Memory B cell (primary cell): ENCODE measurements at regions not wholly inside any gene's neighbourhood (a gene's known extent, or its start where the extent isn't known, plus 50 kb on each side); places are given as distances from the start of the nearest gene placed in this dataset.
"Not testable (repeated sequence)": the region's sequence is repeated elsewhere in the genome, so short reads cannot be mapped to it uniquely, and the experiment has no call there.

Source experiments
- ATAC-seq: fragments of 150-1000 bp; cut with Tn5 transposase; 2 replicates; pipeline ENCODE4 v1.10.0; 2021; ENCODE audit warnings: low read depth, mild to moderate bottlenecking, moderate library complexity
- DNase-seq, 2 donors: peaks; one replicate each; pipeline ENCODE4 v3.0.0; 2022; ENCODE audit warnings: low spot score in 2 of 2
- H3K27ac Mint-ChIP-seq: one replicate; pipeline ENCODE4 v1.8.0; 2022; ENCODE audit warnings: mild to moderate bottlenecking, moderate library complexity, mixed read lengths
- H3K27me3 Mint-ChIP-seq: one replicate; pipeline ENCODE4 v1.8.0; 2022; ENCODE audit warnings: mixed read lengths
- H3K36me3 Mint-ChIP-seq: one replicate; pipeline ENCODE4 v1.8.0; 2022; ENCODE audit warnings: mild to moderate bottlenecking, mixed read lengths
- H3K4me1 Mint-ChIP-seq: one replicate; pipeline ENCODE4 v1.8.0; 2022; ENCODE audit warnings: mixed read lengths
- H3K4me3 Mint-ChIP-seq: one replicate; pipeline ENCODE4 v1.8.0; 2022; ENCODE audit warnings: mild to moderate bottlenecking, moderate library complexity, mixed read lengths
- H3K9me3 Mint-ChIP-seq: one replicate; pipeline ENCODE4 v1.8.0; 2022; ENCODE audit warnings: mixed read lengths

- Mint-ChIP-seq H3K27me3 (peaks cover 22% of the 10 kb centered on the region), H3K27ac (no peak overlapping the region), H3K9me3 (peaks cover 2% of the 10 kb centered on the region), H3K36me3 (no peaks in the 10 kb centered on the region), H3K4me3 (no peak overlapping the region), H3K4me1 (no peaks in the 10 kb centered on the region)
- DNase-seq (no peak), ATAC-seq (no peak)
Measured at GRCh38 chr1:55446351-55446750, 231.2 kb upstream of the USP24 start.

- Mint-ChIP-seq H3K36me3 (no peaks in the 10 kb centered on the region), H3K27ac (no peak overlapping the region), H3K9me3 (no peaks in the 10 kb centered on the region), H3K4me3 (no peak overlapping the region), H3K27me3 (peaks cover 19% of the 10 kb centered on the region), H3K4me1 (no peaks in the 10 kb centered on the region)
- DNase-seq (no peak), ATAC-seq (no peak)
Measured at GRCh38 chr1:55445416-55445815, 230.3 kb upstream of the USP24 start.

- H3K27me3 Mint-ChIP-seq = peaks cover 15% of the 10 kb centered on the region
- no peaks in the 10 kb centered on the region for H3K4me1 Mint-ChIP-seq
- DNase-seq = no peak
- H3K9me3 Mint-ChIP-seq = peaks cover 3% of the 10 kb centered on the region
- no peaks in the 10 kb centered on the region for H3K36me3 Mint-ChIP-seq
- ATAC-seq = no peak
- H3K27ac Mint-ChIP-seq = no peak overlapping the region
- no peak overlapping the region for H3K4me3 Mint-ChIP-seq
Measured at GRCh38 chr1:55444667-55445066, 229.5 kb upstream of the USP24 start.

GRCh38 chr1:55443175-55443915 is 228.2 kb upstream of the USP24 start:
- no peak for ATAC-seq
- peaks cover 15% of the 10 kb centered on the region for H3K27me3 Mint-ChIP-seq
- no peak overlapping the region for H3K27ac Mint-ChIP-seq
- H3K4me3 Mint-ChIP-seq = no peak overlapping the region
- DNase-seq = no peak
- H3K4me1 Mint-ChIP-seq = no peaks in the 10 kb centered on the region
- no peaks in the 10 kb centered on the region for H3K36me3 Mint-ChIP-seq
- H3K9me3 Mint-ChIP-seq = peaks cover 3% of the 10 kb centered on the region

- ATAC-seq = no peak
Measured at GRCh38 chr1:55441489-55441888, 226.3 kb upstream of the USP24 start.

GRCh38 chr1:55437692-55438091 is 222.5 kb upstream of the USP24 start:
- DNase-seq (no peak), ATAC-seq (no peak)
- no peak overlapping the region for H3K4me3 Mint-ChIP-seq
- no peaks in the 10 kb centered on the region for H3K4me1 Mint-ChIP-seq
- H3K9me3 Mint-ChIP-seq = peaks cover 3% of the 10 kb centered on the region
- no peak overlapping the region for H3K27ac Mint-ChIP-seq
- H3K27me3 Mint-ChIP-seq = peaks cover 3% of the 10 kb centered on the region
- no peaks in the 10 kb centered on the region for H3K36me3 Mint-ChIP-seq

More at GRCh38 chr1:55441489-55441888, 226.3 kb upstream of the USP24 start:
- Mint-ChIP-seq H3K4me1 (no peaks in the 10 kb centered on the region), H3K4me3 (no peak overlapping the region), H3K27me3 (peaks cover 12% of the 10 kb centered on the region), H3K27ac (no peak overlapping the region), H3K36me3 (no peaks in the 10 kb centered on the region), H3K9me3 (peaks cover 3% of the 10 kb centered on the region)
- no peak for DNase-seq

DNA sequence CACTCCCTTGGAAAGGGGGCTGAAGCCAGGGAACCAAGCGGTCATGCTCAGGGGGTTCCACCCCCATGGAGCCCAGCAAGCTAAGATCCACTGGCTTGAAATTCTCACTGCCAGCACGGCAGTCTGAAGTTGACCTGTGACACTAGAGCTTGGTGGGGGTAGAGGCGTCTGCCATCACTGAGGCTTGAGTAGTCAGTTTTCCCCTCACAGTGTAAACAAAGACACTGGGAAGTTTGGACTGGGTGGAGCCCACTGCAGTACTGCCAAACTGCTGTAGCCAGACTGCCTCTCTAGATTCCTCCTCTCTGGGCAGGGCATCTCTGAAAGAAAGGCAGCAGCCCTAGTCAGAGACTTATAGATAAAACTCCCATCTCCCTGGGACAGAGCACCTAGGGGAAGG is 215.6 kb upstream of the USP24 start:
- not testable (repeated sequence) for H3K4me3 Mint-ChIP-seq, H3K9me3 Mint-ChIP-seq, ATAC-seq

DNA sequence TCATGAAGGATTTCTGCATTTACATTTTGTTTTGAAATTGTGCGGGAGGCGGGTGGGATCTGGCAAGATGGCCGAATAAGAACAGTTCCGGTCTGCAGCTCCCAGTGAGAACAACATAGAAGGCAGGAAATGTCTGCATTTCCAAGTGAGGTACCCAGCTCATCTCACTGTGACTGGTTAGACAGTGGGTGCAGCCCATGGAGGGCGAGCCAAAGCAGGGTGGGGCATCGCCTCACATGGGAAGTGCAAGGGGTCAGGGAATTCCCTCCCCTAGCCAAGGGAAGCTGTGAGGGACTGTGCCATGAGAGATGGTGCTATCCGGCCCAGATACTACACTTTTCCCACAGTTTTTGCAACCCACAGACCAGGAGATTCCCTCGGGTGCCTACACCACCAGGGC is 215.0 kb upstream of the USP24 start:
- not testable (repeated sequence) for ATAC-seq, H3K4me1 Mint-ChIP-seq, DNase-seq, H3K27ac Mint-ChIP-seq, H3K36me3 Mint-ChIP-seq, H3K9me3 Mint-ChIP-seq, H3K4me3 Mint-ChIP-seq
- H3K27me3 Mint-ChIP-seq = peaks cover 22% of the 10 kb centered on the region

More for the DNA sequence above, 215.6 kb upstream of the USP24 start:
- not testable (repeated sequence) for H3K27ac Mint-ChIP-seq, H3K4me1 Mint-ChIP-seq, H3K36me3 Mint-ChIP-seq, DNase-seq
- peaks cover 22% of the 10 kb centered on the region for H3K27me3 Mint-ChIP-seq

DNA sequence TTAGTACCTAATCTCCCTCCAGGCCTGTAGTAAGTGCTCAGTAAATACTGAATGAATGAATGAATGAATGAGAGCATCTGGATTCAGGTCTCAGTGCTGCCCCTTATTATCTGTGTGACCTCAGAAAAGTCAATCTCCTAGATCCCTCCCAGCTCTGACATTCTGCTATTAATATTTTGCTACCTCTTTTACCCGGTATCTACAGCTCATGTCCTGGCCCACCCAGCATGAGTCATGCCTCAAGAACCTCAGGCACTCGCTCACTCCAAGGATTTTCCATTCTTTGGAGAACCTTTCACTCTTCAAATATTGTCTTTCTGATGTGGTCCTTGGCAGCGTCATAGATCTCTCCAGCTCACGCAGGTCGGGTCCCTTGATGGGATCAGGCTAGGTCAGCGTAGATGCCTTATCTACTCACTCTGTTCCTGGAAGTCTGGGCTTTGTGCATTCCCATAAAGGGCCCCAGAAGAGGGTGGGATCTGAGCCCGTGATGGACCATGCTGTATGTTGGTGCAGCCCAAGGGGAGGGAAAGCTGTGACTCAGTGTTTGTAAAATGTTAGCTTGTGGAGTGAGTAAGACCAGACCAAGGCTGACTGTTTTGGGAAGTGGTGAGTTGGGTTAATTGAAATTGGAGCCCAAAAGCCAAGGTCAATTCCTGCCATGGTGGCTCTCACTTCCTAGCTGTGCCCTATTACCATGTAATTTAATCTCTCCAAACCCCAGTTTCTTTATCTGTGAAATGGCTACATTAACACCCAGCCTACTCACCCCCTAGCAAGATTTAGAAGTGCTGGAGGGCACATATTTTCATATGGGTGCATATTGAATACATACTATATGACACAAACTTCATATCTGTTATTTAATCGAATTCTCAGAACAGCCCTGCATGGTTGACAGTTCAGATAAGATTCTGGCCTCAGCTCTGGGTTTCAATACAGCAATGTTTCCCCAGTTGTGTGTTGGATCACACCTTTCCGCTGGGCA is 214.1 kb upstream of the USP24 start:
- Mint-ChIP-seq H3K27me3 (peaks cover 25% of the 10 kb centered on the region), H3K9me3 (no peaks in the 10 kb centered on the region), H3K27ac (no peak overlapping the region), H3K36me3 (no peaks in the 10 kb centered on the region), H3K4me3 (no peak overlapping the region), H3K4me1 (peaks cover 2% of the 10 kb centered on the region)
- ATAC-seq (no peak), DNase-seq (no peak)

DNA sequence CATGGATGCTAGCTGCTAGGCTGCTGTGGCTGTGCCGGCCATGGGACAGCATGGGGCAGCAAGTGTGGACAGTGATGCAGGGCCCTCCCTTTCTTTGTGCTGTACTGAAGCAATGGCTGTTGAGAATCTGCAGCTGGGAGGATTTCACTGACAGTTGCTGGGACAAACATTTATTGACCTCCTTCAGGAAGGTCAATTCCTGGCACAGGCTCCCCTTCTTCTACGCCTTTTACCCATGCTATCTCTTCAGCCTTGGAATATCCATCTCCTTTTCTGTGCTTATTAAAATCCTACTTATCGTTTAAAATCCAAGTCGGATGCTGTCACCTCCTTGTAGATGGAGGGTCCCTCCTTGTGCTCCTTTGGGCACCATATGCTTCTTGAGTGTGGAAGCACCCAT is 213.1 kb upstream of the USP24 start:
- DNase-seq (no peak), ATAC-seq (no peak)
- Mint-ChIP-seq H3K4me1 (peaks cover 2% of the 10 kb centered on the region), H3K36me3 (no peaks in the 10 kb centered on the region), H3K27ac (no peak overlapping the region), H3K9me3 (no peaks in the 10 kb centered on the region), H3K4me3 (no peak overlapping the region), H3K27me3 (peaks cover 25% of the 10 kb centered on the region)

DNA sequence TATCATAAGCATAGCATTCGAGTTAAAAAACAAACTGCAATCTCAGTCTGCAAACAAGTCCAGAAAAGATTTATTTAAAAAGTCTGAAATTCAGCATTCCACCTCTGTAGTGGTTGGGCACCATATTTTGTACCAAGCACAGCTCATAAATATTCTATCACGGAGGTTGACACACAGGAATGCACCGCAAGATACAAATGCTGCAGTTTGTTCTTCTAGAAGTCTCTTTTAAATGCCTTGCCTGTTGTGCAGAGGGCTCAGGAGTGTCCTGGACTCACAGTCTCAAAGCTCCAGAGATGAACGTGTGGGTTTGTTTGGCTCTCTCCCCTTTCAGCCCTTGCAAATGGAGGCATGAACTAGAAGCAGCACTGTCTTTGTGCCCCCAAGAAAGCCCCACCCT is 212.4 kb upstream of the USP24 start:
- Mint-ChIP-seq H3K9me3 (no peaks in the 10 kb centered on the region), H3K27ac (no peak overlapping the region), H3K4me3 (no peak overlapping the region), H3K4me1 (peaks cover 2% of the 10 kb centered on the region), H3K36me3 (no peaks in the 10 kb centered on the region), H3K27me3 (peaks cover 25% of the 10 kb centered on the region)
- no peak for ATAC-seq
- no peak for DNase-seq

DNA sequence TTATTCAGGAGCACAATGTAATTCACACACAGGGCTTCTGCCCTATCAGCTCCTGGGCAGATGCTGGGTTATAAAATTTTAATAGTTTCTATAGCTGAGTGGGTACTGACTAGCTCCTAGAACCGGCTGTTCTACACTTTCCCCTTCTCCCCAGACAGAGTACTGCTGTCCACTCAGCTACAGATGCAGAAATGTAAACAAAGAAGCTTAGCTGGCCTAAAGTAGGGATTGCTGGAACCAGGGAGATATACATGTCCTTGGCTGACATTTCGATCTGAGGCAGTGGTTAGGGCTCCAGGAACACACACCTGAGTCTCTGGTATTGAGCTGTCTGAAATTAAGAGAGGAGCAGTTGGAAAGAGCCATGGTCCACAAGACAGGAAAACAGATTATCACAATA is 211.5 kb upstream of the USP24 start:
- H3K9me3 Mint-ChIP-seq = no peaks in the 10 kb centered on the region
- peaks cover 23% of the 10 kb centered on the region for H3K27me3 Mint-ChIP-seq
- no peak overlapping the region for H3K4me3 Mint-ChIP-seq
- no peaks in the 10 kb centered on the region for H3K36me3 Mint-ChIP-seq
- no peak for DNase-seq
- peaks cover 2% of the 10 kb centered on the region for H3K4me1 Mint-ChIP-seq
- no peak overlapping the region for H3K27ac Mint-ChIP-seq
- no peak for ATAC-seq

DNA sequence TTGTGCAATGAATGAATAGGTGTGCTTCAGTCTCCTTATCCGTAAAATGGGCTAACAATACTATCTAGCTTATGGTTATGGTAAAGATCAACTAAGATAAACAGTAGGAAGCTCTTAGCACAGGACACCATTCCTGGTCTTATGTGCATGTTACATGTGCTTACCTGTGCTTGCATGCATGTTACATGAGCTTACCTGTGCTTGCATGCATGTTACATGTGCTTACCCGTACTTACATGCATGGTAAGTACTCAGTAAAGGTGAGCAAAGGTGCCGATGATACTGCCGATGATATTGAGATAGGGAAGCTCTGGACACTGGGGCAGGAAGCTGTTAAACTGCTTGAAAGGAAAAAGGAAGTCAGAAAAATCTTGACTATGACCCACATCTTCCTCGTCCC is 211.0 kb upstream of the USP24 start:
- peaks cover 20% of the 10 kb centered on the region for H3K27me3 Mint-ChIP-seq
- H3K4me1 Mint-ChIP-seq = peaks cover 2% of the 10 kb centered on the region
- DNase-seq (no peak), ATAC-seq (no peak)
- no peak overlapping the region for H3K4me3 Mint-ChIP-seq
- H3K9me3 Mint-ChIP-seq = no peaks in the 10 kb centered on the region
- no peak overlapping the region for H3K27ac Mint-ChIP-seq
- H3K36me3 Mint-ChIP-seq = no peaks in the 10 kb centered on the region

DNA sequence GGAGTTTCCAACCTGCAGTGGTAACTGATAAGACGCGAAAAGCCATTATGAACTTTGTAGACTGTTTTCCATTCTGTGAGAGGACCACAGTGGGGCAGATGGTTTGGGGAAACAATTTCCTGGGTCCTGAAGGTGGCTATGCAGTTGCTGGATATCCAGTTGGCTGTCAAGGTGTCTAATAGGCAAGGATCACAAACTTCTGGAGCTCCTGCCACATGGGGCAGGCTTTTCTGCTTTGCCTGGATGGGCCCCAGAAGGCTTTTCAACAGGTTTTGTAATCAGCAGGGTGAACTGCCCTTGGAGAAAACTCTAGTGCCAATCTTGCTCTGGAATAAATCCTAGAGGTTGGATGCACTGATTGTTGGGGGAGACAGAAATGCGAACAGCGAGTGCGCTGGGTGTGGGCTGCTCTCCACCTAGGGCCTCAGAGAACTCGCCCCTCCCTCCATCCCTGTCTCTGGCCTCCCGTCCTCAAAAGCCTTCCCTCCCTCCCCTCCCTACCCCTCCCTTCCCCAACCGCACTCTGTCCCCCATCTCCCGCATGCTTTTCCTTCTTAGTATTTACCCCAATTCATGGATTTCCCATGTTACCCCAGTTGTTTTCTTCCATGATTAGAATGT is 210.3 kb upstream of the USP24 start:
- H3K27me3 Mint-ChIP-seq = peaks cover 21% of the 10 kb centered on the region
- H3K9me3 Mint-ChIP-seq = no peaks in the 10 kb centered on the region
- no peak overlapping the region for H3K4me3 Mint-ChIP-seq
- H3K36me3 Mint-ChIP-seq = no peaks in the 10 kb centered on the region
- ATAC-seq = no peak
- H3K27ac Mint-ChIP-seq = no peak overlapping the region
- H3K4me1 Mint-ChIP-seq = peaks cover 2% of the 10 kb centered on the region
- no peak for DNase-seq
